ENCODE measurements at regions not wholly inside any gene's neighbourhood (a gene's known extent, or its start where the extent isn't known, plus 50 kb on each side); places are given as distances from the start of the nearest gene placed in this dataset.

- TF ChIP-seq EP300 (IDR thresholded peaks at IDR 0.05) = no peak
- TF ChIP-seq CTCF (IDR thresholded peaks at IDR 0.05) = no peak
- no peak for TF ChIP-seq POLR2A (IDR thresholded peaks at IDR 0.05; ENCODE audit: low read depth)
- TF ChIP-seq POLR2AphosphoS5 (IDR thresholded peaks at IDR 0.05) = no peak
These were observed 235.3 kb upstream of the NRIP1 start for GRCh38 chr21:15300131-15300530.

All from esophagus muscularis mucosa (tissue), 4 donors.